Calu3 (cell line): ENCODE measurements at regions not wholly inside any gene's neighbourhood (a gene's known extent, or its start where the extent isn't known, plus 50 kb on each side); places are given as distances from the start of the nearest gene placed in this dataset.

Experiments
- BruUV-seq: library from RNA; stranded (reverse); fragments of 400-500 nt; replicated peaks from 2 replicates; lab custom pipeline; 2021; lab: Mats Ljungman, UMichigan
- CTCF ChIA-PET: fragments of 300-600 bp; sonication (Branson Sonifier 250); formaldehyde crosslinking; loops from one replicate; lab custom pipeline; 2022; ENCODE audit warnings: antibody characterized with exemption; lab: Charles Lee
- DNase-seq: peaks from one replicate; pipeline ENCODE4 v3.0.0; 2022
- H3K27ac Mint-ChIP-seq: one replicate; pipeline ENCODE4 v1.8.0; 2022; ENCODE audit warnings: mixed read lengths; ENCODE audit not compliant: unreplicated experiment
- H3K27me3 Mint-ChIP-seq: one replicate; pipeline ENCODE4 v1.8.0; 2022; ENCODE audit warnings: mixed read lengths; ENCODE audit not compliant: unreplicated experiment
- H3K36me3 Mint-ChIP-seq: one replicate; pipeline ENCODE4 v1.8.0; 2022; ENCODE audit warnings: mild to moderate bottlenecking, moderate library complexity, mixed read lengths; ENCODE audit not compliant: insufficient read depth, unreplicated experiment
- H3K4me1 Mint-ChIP-seq: one replicate; pipeline ENCODE4 v1.8.0; 2022; ENCODE audit warnings: mild to moderate bottlenecking, low read depth, mixed read lengths; ENCODE audit not compliant: unreplicated experiment
- H3K4me3 Mint-ChIP-seq: one replicate; pipeline ENCODE4 v1.8.0; 2022; ENCODE audit warnings: mild to moderate bottlenecking, low read depth, moderate library complexity, mixed read lengths; ENCODE audit not compliant: unreplicated experiment
- H3K9me3 Mint-ChIP-seq: one replicate; pipeline ENCODE4 v1.8.0; 2022; ENCODE audit warnings: low read depth, mixed read lengths; ENCODE audit not compliant: unreplicated experiment
- intact Hi-C: fragments of 100-400 bp; cut with micrococcal nuclease; formaldehyde crosslinking; loops from one replicate; pipeline ENCODE4 v1.10.0; 2022; ENCODE audit not compliant: unreplicated experiment
- TF ChIP-seq, protein P1 (sequence below): fragments of 200-600 bp; IDR thresholded peaks from one replicate; pipeline ENCODE4 v1.8.0; 2022; ENCODE audit warnings: antibody characterized with exemption; ENCODE audit not compliant: unreplicated experiment

DNA sequence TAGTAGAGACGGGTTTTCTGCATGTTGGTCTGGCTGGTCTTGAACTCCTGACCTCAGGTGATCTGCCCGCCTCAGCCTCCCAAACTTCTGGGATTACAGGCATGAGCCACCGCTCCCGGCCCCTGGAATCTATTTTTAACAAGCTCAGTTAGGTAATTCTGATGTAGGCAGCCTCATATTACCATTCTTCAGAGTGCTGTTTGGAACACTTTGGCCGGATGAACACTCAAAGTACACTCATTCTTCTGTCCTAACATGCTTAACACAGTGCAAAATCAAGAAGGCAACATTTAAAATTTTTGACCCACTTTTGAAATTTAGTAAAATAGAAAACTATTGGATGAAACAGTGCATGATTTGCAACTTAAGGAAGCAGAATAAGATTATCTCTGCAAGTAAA, 586.7 kb upstream of the CHORDC1 start:
- Mint-ChIP-seq H3K4me1 (peaks cover 12% of the 10 kb centered on the region), H3K4me3 (no peak overlapping the region), H3K9me3 (no peaks in the 10 kb centered on the region), H3K27me3 (no peaks in the 10 kb centered on the region), H3K36me3 (no peaks in the 10 kb centered on the region), H3K27ac (no peak overlapping the region)
- intact Hi-C loops = no loop called here
- DNase-seq = no peak
- TF ChIP-seq, protein P1, sequence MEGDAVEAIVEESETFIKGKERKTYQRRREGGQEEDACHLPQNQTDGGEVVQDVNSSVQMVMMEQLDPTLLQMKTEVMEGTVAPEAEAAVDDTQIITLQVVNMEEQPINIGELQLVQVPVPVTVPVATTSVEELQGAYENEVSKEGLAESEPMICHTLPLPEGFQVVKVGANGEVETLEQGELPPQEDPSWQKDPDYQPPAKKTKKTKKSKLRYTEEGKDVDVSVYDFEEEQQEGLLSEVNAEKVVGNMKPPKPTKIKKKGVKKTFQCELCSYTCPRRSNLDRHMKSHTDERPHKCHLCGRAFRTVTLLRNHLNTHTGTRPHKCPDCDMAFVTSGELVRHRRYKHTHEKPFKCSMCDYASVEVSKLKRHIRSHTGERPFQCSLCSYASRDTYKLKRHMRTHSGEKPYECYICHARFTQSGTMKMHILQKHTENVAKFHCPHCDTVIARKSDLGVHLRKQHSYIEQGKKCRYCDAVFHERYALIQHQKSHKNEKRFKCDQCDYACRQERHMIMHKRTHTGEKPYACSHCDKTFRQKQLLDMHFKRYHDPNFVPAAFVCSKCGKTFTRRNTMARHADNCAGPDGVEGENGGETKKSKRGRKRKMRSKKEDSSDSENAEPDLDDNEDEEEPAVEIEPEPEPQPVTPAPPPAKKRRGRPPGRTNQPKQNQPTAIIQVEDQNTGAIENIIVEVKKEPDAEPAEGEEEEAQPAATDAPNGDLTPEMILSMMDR = no peak
- no TSS peak for BruUV-seq
- CTCF ChIA-PET = interaction anchor here (0.7 kb wide), 1 partner anchor 628 kb away, joined by 9 read pairs; no protein-coding TSS in a partner anchor

DNA sequence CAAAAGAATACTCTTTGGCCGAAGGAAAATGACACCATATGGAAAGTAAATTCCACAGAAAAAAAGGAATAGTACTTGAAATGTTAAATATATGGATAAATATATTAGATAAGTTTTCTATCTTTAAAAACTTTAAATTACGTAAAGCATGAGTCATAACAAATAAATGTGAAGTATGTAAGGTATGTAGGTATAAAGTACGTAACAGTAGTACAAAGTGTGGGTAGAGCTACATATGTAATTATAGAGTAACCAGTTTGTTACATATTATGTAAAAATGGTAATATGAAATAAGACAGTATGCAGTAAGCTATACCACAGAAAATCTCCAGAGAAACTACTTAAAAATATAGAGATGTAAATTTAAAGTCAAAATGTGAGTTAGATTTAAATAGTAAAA, 582.3 kb upstream of the CHORDC1 start:
- peaks cover 28% of the 10 kb centered on the region for H3K4me1 Mint-ChIP-seq
- H3K27me3 Mint-ChIP-seq = no peaks in the 10 kb centered on the region
- CTCF ChIA-PET = no interaction called here
- H3K27ac Mint-ChIP-seq = peak overlapping the region; percentile 80
- peak overlapping the region; percentile 53 for H3K4me3 Mint-ChIP-seq
- H3K36me3 Mint-ChIP-seq = no peaks in the 10 kb centered on the region
- TF ChIP-seq, protein P1 = no peak
- BruUV-seq = no TSS peak
- no peaks in the 10 kb centered on the region for H3K9me3 Mint-ChIP-seq
- intact Hi-C loops = no loop called here
- DNase-seq = no peak

DNA sequence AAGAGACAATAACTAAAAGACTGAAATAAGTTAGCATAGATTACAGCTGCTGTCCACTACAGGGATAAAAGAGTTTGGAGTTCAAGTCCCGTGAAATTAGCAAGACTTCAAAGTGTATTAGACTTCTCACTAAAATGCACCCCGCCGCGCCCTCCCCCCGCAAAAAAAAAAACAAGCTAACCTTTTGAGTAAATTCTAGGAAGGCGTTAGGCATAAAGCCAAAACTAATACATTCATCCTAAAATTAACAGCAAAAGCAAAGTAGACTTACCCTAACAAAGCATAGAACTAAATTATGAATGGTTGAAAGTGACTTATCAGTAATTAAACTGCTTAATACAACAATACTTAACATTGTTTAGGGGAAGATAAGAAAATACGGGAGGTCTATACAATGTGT, 581.0 kb upstream of the CHORDC1 start:
- Mint-ChIP-seq H3K4me3 (peak overlapping the region; percentile 53), H3K4me1 (peaks cover 28% of the 10 kb centered on the region), H3K36me3 (no peaks in the 10 kb centered on the region), H3K9me3 (no peaks in the 10 kb centered on the region), H3K27ac (peak overlapping the region; percentile 80), H3K27me3 (no peaks in the 10 kb centered on the region)
- no TSS peak for BruUV-seq
- DNase-seq = peak; percentile 17
- CTCF ChIA-PET = interaction anchor here (0.6 to 0.7 kb wide), 5 partner anchors 108 to 636 kb away, joined by 3 to 13 read pairs (median 6); no protein-coding TSS in a partner anchor
- TF ChIP-seq, protein P1 = no peak
- intact Hi-C loops = loop anchor here (5.0 kb wide), 1 partner anchor 33 kb away; no protein-coding TSS in a partner anchor

DNA sequence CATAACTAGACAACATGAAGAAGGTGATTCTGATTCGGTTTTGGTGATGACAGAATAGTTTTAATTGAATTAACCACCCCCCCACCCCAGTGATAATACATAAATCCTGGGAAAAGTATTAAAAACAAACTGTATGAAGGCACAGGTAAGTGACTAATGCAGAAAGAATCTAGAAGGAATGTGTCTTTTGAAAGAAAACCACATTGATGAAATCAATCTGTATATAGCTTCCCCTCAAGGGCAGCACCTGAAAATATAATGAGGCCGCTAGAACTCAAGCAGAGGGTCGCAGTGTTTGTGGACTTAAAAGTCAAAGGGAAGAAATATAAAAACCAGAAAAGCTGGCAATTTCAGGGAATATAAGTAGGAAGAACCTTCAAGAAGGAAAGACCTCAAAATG, 580.5 kb upstream of the CHORDC1 start:
- CTCF ChIA-PET = interaction anchor here (0.6 to 0.7 kb wide), 5 partner anchors 23 to 636 kb away, joined by 3 to 13 read pairs (median 6); no protein-coding TSS in a partner anchor
- Mint-ChIP-seq H3K4me3 (peak overlapping the region; percentile 53), H3K27ac (peak overlapping the region; percentile 80), H3K4me1 (peaks cover 28% of the 10 kb centered on the region), H3K36me3 (no peaks in the 10 kb centered on the region), H3K9me3 (no peaks in the 10 kb centered on the region), H3K27me3 (no peaks in the 10 kb centered on the region)
- TF ChIP-seq, protein P1 = no peak
- BruUV-seq = no TSS peak
- DNase-seq = peak; percentile 4
- intact Hi-C loops = loop anchor here (5.0 kb wide), 1 partner anchor 34 kb away; no protein-coding TSS in a partner anchor
